Gastrocnemius medialis (tissue), 4 donors: ENCODE measurements at regions not wholly inside any gene's neighbourhood (a gene's known extent, or its start where the extent isn't known, plus 50 kb on each side); places are given as distances from the start of the nearest gene placed in this dataset.

Experiments
- CTCF ChIP-seq, 5 experiments: fragments of 450-650 bp in 3 of 5; fragments of 200-600 bp in 2 of 5; sonication (generic) in 2 of 5; IDR thresholded peaks in 4 of 5; conservative IDR thresholded peaks in 1 of 5; 1 replicate in 4 of 5; 2 replicates in 1 of 5; pipeline ENCODE4 v1.5.1; 2016 to 2019; ENCODE audit warnings: antibody characterized with exemption in 5 of 5, mild to moderate bottlenecking in 3 of 5, moderate library complexity in 3 of 5
- POLR2A ChIP-seq, 2 donors: fragments of 450-650 bp; IDR thresholded peaks; one replicate each; pipeline ENCODE4 v1.6.1; 2017; ENCODE audit warnings: antibody characterized with exemption in 2 of 2, mild to moderate bottlenecking in 2 of 2, moderate library complexity in 2 of 2

GRCh38 chr9:109969573-109970237, 189.7 kb downstream of the PALM2AKAP2 start:
- TF ChIP-seq CTCF (IDR thresholded peaks at IDR 0.05 in 4 of 5, conservative IDR thresholded peaks at IDR 0.05 in 1 of 5) (no peak), POLR2A (IDR thresholded peaks at IDR 0.05) (no peak)
